Breast epithelium (tissue), 3 donors: ENCODE measurements at regions not wholly inside any gene's neighbourhood (a gene's known extent, or its start where the extent isn't known, plus 50 kb on each side); places are given as distances from the start of the nearest gene placed in this dataset.

Source experiments
- CTCF ChIP-seq, 3 donors: fragments of 450-650 bp; IDR thresholded peaks; one replicate each; pipeline ENCODE4 v1.5.1; 2016 to 2017; ENCODE audit warnings: antibody characterized with exemption in 3 of 3, mild to moderate bottlenecking in 3 of 3, moderate library complexity in 3 of 3
- POLR2A ChIP-seq: fragments of 450-650 bp; IDR thresholded peaks from one replicate; pipeline ENCODE4 v1.6.1; 2016; ENCODE audit warnings: antibody characterized with exemption, mild to moderate bottlenecking, moderate library complexity

- no peak for TF ChIP-seq POLR2A
- TF ChIP-seq CTCF (IDR thresholded peaks at IDR 0.05): no peak
These were observed 729.2 kb downstream of the LRFN5 start for GRCh38 chr14:42335918-42336317.
